K562 (cell line): ENCODE measurements at regions not wholly inside any gene's neighbourhood (a gene's known extent, or its start where the extent isn't known, plus 50 kb on each side); places are given as distances from the start of the nearest gene placed in this dataset.

Experiments used
- KDM5B ChIP-seq: fragments of 200-600 bp; sonication (generic); IDR thresholded peaks from 2 replicates; pipeline ENCODE4 v1.6.1; 2012; ENCODE audit warnings: low read depth, mild to moderate bottlenecking, moderate library complexity, low read length, control low read depth, inconsistent platforms; ENCODE audit not compliant: insufficient replicate concordance
- MBD2 ChIP-seq: sonication (generic); IDR thresholded peaks from 2 replicates; pipeline ENCODE4 v1.6.1; 2016; ENCODE audit warnings: low read depth, borderline replicate concordance
- POLR2AphosphoS2 ChIP-seq: IDR thresholded peaks from 2 replicates; pipeline ENCODE4 v1.6.1; 2012; ENCODE audit warnings: low read length, improper control_type of control experiment
- SMARCB1 ChIP-seq: IDR thresholded peaks from 2 replicates; pipeline ENCODE4 v1.6.1; 2011; ENCODE audit warnings: improper control_type of control experiment, low read depth; ENCODE audit not compliant: insufficient read length
- SRSF3 ChIP-seq: fragments of 200-400 bp; formaldehyde crosslinking; IDR thresholded peaks from 2 replicates; pipeline ENCODE4 v1.6.1; 2016; ENCODE audit warnings: mild to moderate bottlenecking, low read length, moderate library complexity; ENCODE audit not compliant: insufficient read depth
- ZNF143 ChIP-seq: sonication (generic); formaldehyde crosslinking; IDR thresholded peaks from 2 replicates; pipeline ENCODE4 v1.9.0; 2022; ENCODE audit warnings: mild to moderate bottlenecking, missing genetic modification reagents
- TF ChIP-seq, protein P1 (sequence below), 2 experiments: fragments of 450-650 bp in 1 of 2; sonication (generic) in 1 of 2; formaldehyde crosslinking in 1 of 2; IDR thresholded peaks; 2 replicates each; pipeline versions ENCODE4 v1.7.1 to v1.9.0; 2016 to 2022; ENCODE audit warnings: inconsistent platforms in 1 of 2, mild to moderate bottlenecking in 1 of 2, missing genetic modification reagents in 1 of 2
- TF ChIP-seq, protein P2 (sequence below): fragments of 200-600 bp; sonication (generic); IDR thresholded peaks from one replicate; pipeline ENCODE4 v1.6.1; 2012; ENCODE audit warnings: mild to moderate bottlenecking, low read depth, low read length, inconsistent platforms

DNA sequence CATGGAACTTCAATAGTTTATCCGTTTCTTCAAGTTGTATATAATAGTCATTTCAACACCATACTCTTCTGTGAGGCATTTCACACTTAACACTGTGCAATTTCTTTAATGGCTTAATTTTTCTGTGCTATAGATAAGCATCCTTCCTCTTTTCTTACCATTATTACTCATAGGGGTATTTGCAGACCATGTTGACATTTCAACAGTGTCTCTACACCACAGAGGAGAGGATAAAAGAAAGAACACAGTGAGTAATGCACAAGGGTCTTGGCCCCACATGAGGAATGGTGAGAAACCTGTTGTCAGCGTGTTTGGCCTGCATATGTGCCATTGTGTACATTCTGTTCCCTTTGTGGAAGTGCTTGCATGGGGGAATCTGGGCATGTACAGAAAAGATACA is 421.5 kb upstream of the MDGA2 start (continued):
- TF ChIP-seq, protein P1, sequence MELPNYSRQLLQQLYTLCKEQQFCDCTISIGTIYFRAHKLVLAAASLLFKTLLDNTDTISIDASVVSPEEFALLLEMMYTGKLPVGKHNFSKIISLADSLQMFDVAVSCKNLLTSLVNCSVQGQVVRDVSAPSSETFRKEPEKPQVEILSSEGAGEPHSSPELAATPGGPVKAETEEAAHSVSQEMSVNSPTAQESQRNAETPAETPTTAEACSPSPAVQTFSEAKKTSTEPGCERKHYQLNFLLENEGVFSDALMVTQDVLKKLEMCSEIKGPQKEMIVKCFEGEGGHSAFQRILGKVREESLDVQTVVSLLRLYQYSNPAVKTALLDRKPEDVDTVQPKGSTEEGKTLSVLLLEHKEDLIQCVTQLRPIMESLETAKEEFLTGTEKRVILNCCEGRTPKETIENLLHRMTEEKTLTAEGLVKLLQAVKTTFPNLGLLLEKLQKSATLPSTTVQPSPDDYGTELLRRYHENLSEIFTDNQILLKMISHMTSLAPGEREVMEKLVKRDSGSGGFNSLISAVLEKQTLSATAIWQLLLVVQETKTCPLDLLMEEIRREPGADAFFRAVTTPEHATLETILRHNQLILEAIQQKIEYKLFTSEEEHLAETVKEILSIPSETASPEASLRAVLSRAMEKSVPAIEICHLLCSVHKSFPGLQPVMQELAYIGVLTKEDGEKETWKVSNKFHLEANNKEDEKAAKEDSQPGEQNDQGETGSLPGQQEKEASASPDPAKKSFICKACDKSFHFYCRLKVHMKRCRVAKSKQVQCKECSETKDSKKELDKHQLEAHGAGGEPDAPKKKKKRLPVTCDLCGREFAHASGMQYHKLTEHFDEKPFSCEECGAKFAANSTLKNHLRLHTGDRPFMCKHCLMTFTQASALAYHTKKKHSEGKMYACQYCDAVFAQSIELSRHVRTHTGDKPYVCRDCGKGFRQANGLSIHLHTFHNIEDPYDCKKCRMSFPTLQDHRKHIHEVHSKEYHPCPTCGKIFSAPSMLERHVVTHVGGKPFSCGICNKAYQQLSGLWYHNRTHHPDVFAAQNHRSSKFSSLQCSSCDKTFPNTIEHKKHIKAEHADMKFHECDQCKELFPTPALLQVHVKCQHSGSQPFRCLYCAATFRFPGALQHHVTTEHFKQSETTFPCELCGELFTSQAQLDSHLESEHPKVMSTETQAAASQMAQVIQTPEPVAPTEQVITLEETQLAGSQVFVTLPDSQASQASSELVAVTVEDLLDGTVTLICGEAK (IDR thresholded peaks at IDR 0.05): no peak
- TF ChIP-seq, protein P1 (CRISPR knock-in tag; IDR thresholded peaks at IDR 0.05): no peak
- TF ChIP-seq MBD2 (no peak), KDM5B (no peak), ZNF143 (CRISPR knock-in tag) (no peak), POLR2AphosphoS2 (no peak), SMARCB1 (no peak), SRSF3 (no peak)
- TF ChIP-seq, protein P2, sequence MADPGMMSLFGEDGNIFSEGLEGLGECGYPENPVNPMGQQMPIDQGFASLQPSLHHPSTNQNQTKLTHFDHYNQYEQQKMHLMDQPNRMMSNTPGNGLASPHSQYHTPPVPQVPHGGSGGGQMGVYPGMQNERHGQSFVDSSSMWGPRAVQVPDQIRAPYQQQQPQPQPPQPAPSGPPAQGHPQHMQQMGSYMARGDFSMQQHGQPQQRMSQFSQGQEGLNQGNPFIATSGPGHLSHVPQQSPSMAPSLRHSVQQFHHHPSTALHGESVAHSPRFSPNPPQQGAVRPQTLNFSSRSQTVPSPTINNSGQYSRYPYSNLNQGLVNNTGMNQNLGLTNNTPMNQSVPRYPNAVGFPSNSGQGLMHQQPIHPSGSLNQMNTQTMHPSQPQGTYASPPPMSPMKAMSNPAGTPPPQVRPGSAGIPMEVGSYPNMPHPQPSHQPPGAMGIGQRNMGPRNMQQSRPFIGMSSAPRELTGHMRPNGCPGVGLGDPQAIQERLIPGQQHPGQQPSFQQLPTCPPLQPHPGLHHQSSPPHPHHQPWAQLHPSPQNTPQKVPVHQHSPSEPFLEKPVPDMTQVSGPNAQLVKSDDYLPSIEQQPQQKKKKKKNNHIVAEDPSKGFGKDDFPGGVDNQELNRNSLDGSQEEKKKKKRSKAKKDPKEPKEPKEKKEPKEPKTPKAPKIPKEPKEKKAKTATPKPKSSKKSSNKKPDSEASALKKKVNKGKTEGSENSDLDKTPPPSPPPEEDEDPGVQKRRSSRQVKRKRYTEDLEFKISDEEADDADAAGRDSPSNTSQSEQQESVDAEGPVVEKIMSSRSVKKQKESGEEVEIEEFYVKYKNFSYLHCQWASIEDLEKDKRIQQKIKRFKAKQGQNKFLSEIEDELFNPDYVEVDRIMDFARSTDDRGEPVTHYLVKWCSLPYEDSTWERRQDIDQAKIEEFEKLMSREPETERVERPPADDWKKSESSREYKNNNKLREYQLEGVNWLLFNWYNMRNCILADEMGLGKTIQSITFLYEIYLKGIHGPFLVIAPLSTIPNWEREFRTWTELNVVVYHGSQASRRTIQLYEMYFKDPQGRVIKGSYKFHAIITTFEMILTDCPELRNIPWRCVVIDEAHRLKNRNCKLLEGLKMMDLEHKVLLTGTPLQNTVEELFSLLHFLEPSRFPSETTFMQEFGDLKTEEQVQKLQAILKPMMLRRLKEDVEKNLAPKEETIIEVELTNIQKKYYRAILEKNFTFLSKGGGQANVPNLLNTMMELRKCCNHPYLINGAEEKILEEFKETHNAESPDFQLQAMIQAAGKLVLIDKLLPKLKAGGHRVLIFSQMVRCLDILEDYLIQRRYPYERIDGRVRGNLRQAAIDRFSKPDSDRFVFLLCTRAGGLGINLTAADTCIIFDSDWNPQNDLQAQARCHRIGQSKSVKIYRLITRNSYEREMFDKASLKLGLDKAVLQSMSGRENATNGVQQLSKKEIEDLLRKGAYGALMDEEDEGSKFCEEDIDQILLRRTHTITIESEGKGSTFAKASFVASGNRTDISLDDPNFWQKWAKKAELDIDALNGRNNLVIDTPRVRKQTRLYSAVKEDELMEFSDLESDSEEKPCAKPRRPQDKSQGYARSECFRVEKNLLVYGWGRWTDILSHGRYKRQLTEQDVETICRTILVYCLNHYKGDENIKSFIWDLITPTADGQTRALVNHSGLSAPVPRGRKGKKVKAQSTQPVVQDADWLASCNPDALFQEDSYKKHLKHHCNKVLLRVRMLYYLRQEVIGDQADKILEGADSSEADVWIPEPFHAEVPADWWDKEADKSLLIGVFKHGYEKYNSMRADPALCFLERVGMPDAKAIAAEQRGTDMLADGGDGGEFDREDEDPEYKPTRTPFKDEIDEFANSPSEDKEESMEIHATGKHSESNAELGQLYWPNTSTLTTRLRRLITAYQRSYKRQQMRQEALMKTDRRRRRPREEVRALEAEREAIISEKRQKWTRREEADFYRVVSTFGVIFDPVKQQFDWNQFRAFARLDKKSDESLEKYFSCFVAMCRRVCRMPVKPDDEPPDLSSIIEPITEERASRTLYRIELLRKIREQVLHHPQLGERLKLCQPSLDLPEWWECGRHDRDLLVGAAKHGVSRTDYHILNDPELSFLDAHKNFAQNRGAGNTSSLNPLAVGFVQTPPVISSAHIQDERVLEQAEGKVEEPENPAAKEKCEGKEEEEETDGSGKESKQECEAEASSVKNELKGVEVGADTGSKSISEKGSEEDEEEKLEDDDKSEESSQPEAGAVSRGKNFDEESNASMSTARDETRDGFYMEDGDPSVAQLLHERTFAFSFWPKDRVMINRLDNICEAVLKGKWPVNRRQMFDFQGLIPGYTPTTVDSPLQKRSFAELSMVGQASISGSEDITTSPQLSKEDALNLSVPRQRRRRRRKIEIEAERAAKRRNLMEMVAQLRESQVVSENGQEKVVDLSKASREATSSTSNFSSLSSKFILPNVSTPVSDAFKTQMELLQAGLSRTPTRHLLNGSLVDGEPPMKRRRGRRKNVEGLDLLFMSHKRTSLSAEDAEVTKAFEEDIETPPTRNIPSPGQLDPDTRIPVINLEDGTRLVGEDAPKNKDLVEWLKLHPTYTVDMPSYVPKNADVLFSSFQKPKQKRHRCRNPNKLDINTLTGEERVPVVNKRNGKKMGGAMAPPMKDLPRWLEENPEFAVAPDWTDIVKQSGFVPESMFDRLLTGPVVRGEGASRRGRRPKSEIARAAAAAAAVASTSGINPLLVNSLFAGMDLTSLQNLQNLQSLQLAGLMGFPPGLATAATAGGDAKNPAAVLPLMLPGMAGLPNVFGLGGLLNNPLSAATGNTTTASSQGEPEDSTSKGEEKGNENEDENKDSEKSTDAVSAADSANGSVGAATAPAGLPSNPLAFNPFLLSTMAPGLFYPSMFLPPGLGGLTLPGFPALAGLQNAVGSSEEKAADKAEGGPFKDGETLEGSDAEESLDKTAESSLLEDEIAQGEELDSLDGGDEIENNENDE: no peak
